RWPE1 (cell line): ENCODE measurements at regions not wholly inside any gene's neighbourhood (a gene's known extent, or its start where the extent isn't known, plus 50 kb on each side); places are given as distances from the start of the nearest gene placed in this dataset.

ENCODE experiments used
- CTCF ChIA-PET: fragments of 350-600 bp; sonication (Branson Sonifier 250); formaldehyde crosslinking; extraction: SDS; loops from one replicate; lab custom pipeline; 2021; lab: Yijun Ruan, JAX
- POLR2A ChIA-PET: fragments of 400-600 bp; formaldehyde crosslinking; extraction: SDS; loops from one replicate; lab custom pipeline; 2020; ENCODE audit warnings: antibody characterized with exemption; ENCODE audit not compliant: low non-redundant PET; lab: Yijun Ruan, JAX
- DNase-seq: peaks from one replicate; pipeline ENCODE4 v3.0.0; 2012; ENCODE audit warnings: low spot score
- H3K27ac ChIP-seq: fragments of 450-650 bp; 2 replicates; pipeline ENCODE4 v1.5.1; 2017
- TF ChIP-seq, protein P1 (sequence below): fragments of 450-650 bp; conservative IDR thresholded peaks from 2 replicates; pipeline ENCODE4 v1.5.1; 2017; ENCODE audit warnings: low read depth, mild to moderate bottlenecking

DNA sequence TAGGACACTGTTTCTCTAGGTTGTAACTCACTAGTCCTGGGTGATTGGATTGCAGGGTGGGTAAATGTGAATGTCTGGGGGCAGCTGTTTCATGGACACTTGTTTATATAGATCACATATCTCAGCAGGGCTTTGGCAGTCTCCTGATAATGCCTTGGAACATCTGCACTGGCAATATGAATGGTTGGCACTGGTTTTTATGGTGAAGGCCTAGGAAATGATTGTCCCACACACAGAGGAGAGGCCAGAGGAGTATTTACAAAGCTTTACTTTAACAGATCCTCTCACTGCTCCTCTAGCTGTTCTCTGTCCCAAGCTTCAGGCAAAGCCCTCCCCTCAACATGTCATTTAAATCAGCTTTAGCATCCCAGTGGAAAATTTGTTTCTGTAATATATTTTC, 171.3 kb upstream of the STEAP4 start:
- DNase-seq, result no peak
- ChIA-PET CTCF (no interaction called here), POLR2A (no interaction called here)
- TF ChIP-seq, protein P1, sequence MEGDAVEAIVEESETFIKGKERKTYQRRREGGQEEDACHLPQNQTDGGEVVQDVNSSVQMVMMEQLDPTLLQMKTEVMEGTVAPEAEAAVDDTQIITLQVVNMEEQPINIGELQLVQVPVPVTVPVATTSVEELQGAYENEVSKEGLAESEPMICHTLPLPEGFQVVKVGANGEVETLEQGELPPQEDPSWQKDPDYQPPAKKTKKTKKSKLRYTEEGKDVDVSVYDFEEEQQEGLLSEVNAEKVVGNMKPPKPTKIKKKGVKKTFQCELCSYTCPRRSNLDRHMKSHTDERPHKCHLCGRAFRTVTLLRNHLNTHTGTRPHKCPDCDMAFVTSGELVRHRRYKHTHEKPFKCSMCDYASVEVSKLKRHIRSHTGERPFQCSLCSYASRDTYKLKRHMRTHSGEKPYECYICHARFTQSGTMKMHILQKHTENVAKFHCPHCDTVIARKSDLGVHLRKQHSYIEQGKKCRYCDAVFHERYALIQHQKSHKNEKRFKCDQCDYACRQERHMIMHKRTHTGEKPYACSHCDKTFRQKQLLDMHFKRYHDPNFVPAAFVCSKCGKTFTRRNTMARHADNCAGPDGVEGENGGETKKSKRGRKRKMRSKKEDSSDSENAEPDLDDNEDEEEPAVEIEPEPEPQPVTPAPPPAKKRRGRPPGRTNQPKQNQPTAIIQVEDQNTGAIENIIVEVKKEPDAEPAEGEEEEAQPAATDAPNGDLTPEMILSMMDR, result no peak
- H3K27ac ChIP-seq, result no peak overlapping the region

DNA sequence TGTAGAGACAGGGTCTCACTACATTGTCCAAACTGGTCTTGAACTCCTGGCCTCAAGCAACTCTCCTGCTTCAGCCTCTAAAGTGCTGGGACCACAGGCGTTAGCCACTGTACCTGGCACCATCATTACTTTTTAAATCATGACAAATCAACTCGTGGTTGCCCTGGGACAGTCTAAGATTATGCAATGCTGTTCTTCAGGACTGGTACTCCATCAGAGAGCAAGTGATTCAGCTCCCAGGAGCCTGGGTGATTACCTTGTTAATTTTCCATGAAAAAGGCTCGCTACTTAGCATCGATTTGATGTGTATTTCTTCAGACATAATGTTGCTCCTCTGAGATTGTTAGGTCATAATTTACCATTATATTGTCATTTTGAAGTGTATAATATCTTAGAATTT, 158.9 kb upstream of the STEAP4 start:
- no peak for DNase-seq
- POLR2A ChIA-PET, result no interaction called here
- CTCF ChIA-PET, result no interaction called here

DNA sequence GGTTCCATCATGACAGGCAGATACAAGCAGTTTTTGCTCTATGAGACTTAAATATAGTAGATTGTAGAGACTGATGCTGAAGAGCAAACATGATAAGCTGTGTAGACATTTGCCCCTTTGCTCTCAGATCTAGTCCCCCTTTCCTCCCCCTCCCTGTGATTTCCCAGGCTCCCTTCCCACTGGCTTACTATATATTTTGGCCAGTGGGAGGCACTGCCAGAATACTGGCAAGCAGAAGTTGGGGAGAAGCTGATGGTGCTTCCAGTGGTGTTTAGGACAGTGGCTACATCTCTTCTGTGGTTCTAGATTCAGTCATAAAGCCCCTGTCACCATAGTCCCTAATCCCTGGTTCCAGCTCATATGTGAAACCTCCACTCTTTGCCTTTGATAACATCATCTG, 156.1 kb upstream of the STEAP4 start:
- TF ChIP-seq, protein P1, result no peak
- no peak for DNase-seq
- POLR2A ChIA-PET, result no interaction called here
- no peak overlapping the region for H3K27ac ChIP-seq
- CTCF ChIA-PET, result interaction anchor here (0.6 kb wide), 1 partner anchor 1839 kb away, joined by 4 read pairs; no protein-coding TSS in a partner anchor

More for the DNA sequence above, 158.9 kb upstream of the STEAP4 start:
- TF ChIP-seq, protein P1, result no peak
- H3K27ac ChIP-seq, result no peak overlapping the region

DNA sequence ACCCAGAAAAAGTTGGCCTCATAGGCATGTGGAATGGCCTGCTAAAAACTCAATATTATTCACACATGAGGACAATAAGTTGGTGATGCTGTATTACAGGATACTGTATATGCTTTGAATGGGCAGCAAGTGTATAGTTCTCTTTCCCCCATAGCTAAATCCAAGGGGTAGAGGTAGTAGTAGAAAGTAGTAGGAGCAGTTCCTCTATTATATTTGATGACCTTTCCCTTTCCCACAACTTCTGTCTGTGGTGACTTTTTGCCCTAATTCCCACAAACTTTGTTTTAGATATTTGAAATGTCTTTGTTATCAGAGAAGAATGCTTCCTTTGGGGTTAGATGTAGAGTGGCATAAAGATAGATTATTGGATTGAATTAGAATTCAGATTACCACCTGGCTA, 154.0 kb upstream of the STEAP4 start:
- ChIA-PET POLR2A (no interaction called here), CTCF (no interaction called here)
- no peak for DNase-seq
- H3K27ac ChIP-seq, result no peak overlapping the region
- TF ChIP-seq, protein P1, result no peak

DNA sequence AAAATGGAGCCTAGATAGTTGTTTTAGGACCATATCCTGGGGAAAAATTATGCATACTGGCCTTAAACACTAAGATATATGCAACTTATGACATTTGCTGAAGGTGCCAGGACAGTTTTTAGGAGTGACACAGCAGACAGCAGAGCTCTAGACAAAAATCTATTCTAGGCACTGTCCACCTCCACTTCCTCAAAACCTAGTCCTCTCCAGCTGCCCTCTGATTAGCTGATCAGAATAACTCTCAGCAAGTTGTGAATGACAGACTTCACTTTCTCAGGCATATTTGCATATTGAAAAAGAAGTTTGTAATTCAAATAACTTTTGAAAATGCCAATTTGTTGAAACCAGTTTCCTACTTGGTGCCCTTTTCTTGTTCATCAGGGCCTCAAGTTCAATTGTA, 152.3 kb upstream of the STEAP4 start:
- H3K27ac ChIP-seq, result no peak overlapping the region
- CTCF ChIA-PET, result no interaction called here
- POLR2A ChIA-PET, result no interaction called here
- no peak for DNase-seq
- TF ChIP-seq, protein P1, result no peak

DNA sequence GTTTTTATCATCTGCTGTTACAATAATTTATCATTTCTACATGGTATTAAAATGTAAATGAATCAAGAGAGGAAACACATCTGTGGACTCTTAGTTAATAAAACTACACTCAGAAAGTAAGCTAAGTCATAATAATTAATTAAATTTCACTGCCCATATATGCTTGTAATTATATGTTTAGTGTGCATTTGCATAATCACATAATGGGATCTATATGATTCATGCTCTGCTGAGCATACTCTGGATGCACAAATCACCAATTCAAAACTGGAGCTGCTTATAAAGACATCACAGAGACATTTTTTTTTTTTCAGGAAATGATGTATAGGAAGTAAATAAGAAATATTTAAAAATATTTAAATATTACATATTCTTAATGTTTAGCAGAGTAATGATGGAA, 151.6 kb upstream of the STEAP4 start:
- TF ChIP-seq, protein P1, result no peak
- ChIA-PET CTCF (interaction anchor here (0.6 kb wide), 1 partner anchor 113 kb away, joined by 4 read pairs; no protein-coding TSS in a partner anchor), POLR2A (no interaction called here)
- no peak for DNase-seq
- H3K27ac ChIP-seq, result no peak overlapping the region

DNA sequence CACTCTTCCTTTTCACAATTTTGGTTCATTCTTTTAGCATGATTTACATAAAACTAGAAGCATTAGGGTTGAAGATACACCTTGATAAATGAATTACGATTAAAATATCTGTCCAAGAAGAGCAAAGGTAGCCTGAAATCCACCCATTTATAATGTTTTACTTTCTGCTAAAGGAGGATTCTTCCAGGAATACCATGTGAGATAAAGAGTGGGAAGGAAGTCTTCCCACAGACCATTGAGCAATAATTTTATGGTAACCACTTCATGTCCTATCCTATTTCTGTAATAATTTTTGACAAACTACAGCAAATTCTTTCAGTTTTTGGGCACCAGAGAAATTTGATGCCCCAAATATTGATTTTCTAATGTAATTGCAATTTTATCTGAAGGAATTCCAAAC, 150.6 kb upstream of the STEAP4 start:
- ChIA-PET POLR2A (no interaction called here), CTCF (no interaction called here)
- no peak for DNase-seq
- TF ChIP-seq, protein P1, result no peak
- no peak overlapping the region for H3K27ac ChIP-seq
